ENCODE measurements at regions not wholly inside any gene's neighbourhood (a gene's known extent, or its start where the extent isn't known, plus 50 kb on each side); places are given as distances from the start of the nearest gene placed in this dataset.

DNA sequence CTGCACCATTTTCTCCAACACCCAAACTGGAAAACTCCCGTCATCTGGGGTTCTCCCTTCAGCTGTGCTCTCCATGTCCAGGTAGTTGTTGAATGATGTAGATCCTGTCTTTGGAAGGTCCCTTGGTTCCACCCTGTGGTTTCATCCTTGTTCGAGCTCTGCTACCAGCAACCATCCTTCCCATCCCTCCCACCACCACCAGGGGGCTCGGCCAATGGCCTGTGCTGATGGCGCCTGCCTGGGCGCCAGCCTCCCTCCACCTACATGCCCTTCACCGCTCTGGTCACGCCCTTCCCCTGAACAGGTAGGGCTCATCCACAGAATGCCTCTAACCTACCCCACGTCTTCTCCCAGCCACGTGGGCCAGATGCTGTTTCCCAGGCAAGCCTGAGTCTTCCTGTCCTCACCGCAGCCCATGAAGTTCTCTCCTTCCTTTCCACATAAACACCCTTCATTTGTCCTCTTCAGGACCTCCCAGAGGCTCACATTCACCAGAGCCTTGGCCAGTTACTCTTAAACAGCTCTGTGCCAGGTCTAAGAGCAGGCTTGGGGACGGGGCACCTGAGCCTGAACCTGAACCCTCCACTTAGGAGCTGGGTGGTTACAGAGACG, 75.1 kb upstream of the DUSP22 start:
- TF ChIP-seq, protein P1, sequence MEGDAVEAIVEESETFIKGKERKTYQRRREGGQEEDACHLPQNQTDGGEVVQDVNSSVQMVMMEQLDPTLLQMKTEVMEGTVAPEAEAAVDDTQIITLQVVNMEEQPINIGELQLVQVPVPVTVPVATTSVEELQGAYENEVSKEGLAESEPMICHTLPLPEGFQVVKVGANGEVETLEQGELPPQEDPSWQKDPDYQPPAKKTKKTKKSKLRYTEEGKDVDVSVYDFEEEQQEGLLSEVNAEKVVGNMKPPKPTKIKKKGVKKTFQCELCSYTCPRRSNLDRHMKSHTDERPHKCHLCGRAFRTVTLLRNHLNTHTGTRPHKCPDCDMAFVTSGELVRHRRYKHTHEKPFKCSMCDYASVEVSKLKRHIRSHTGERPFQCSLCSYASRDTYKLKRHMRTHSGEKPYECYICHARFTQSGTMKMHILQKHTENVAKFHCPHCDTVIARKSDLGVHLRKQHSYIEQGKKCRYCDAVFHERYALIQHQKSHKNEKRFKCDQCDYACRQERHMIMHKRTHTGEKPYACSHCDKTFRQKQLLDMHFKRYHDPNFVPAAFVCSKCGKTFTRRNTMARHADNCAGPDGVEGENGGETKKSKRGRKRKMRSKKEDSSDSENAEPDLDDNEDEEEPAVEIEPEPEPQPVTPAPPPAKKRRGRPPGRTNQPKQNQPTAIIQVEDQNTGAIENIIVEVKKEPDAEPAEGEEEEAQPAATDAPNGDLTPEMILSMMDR (conservative IDR thresholded peaks at IDR 0.05): no peak; the same call in 1 of the 2 replicates
- TF ChIP-seq ZFX (IDR thresholded peaks at IDR 0.05): no peak

All from C4-2B (cell line).